Keratinocyte (primary cell): ENCODE measurements at regions not wholly inside any gene's neighbourhood (a gene's known extent, or its start where the extent isn't known, plus 50 kb on each side); places are given as distances from the start of the nearest gene placed in this dataset.

ENCODE experiments used
- CTCF ChIP-seq, 3 experiments: IDR thresholded peaks in 1 of 3; conservative IDR thresholded peaks in 1 of 3; optimal IDR thresholded peaks in 1 of 3; 2 replicates in 2 of 3; 3 replicates in 1 of 3; pipeline versions ENCODE3 to v1.5.1; 2011; ENCODE audit warnings: low read length in 3 of 3, mild to moderate bottlenecking in 3 of 3, moderate library complexity in 2 of 3, control low read depth in 1 of 3, inconsistent platforms in 1 of 3; ENCODE audit not compliant: insufficient read depth in 2 of 3; ENCODE audit errors: extremely low read depth in 1 of 3
- EZH2 ChIP-seq: IDR thresholded peaks from one replicate; pipeline ENCODE4 v1.6.1; 2012; ENCODE audit warnings: inconsistent platforms, mild to moderate bottlenecking, low read length, moderate library complexity

GRCh38 chr16:82241469-82242052, 71.5 kb upstream of the MPHOSPH6 start:
- TF ChIP-seq EZH2 (no peak), CTCF (optimal IDR thresholded peaks at IDR 0.05 in 1 of 3, IDR thresholded peaks at IDR 0.05 in 1 of 3, conservative IDR thresholded peaks at IDR 0.05 in 1 of 3; ENCODE audit: extremely low read depth in 1 of 3, insufficient read depth in 2 of 3, low read length in 3 of 3) (no peak)
